Panc1 (cell line): ENCODE measurements at regions not wholly inside any gene's neighbourhood (a gene's known extent, or its start where the extent isn't known, plus 50 kb on each side); places are given as distances from the start of the nearest gene placed in this dataset.

Experiments used
- ATAC-seq: fragments of 200-7000 bp; cut with Tn5 transposase; 2 replicates; pipeline ENCODE4 v1.9.1; 2020; ENCODE audit warnings: mild to moderate bottlenecking, moderate library complexity
- BruUV-seq: library from RNA; stranded (reverse); fragments of 400-500 nt; replicated peaks from 2 replicates; lab custom pipeline; 2021; lab: Mats Ljungman, UMichigan
- CTCF ChIA-PET: fragments of 300-600 bp; sonication (Branson Sonifier 250); formaldehyde crosslinking; loops from one replicate; lab custom pipeline; 2022; ENCODE audit warnings: antibody characterized with exemption; lab: Charles Lee
- POLR2A ChIA-PET: fragments of 300-600 bp; sonication (Branson Sonifier 250); formaldehyde crosslinking; loops from one replicate; lab custom pipeline; 2022; ENCODE audit warnings: antibody characterized with exemption; lab: Charles Lee
- DNase-seq: peaks from one replicate; pipeline ENCODE4 v3.0.0-alpha.2; 2010; ENCODE audit warnings: low read depth, low spot score
- H3K27ac ChIP-seq: 2 replicates; pipeline ENCODE4 v1.5.1; 2011; ENCODE audit warnings: mild to moderate bottlenecking, low read length, inconsistent platforms
- H3K27me3 ChIP-seq: fragments of 200-500 bp; sonication (Bioruptor generic); 2 replicates; pipeline ENCODE4 v1.6.0; 2014; ENCODE audit warnings: low read length, inconsistent platforms; ENCODE audit not compliant: control insufficient read depth, insufficient read depth
- H3K36me3 ChIP-seq: fragments of 200-500 bp; sonication (Bioruptor generic); 2 replicates; pipeline ENCODE4 v1.5.1; 2014; ENCODE audit warnings: inconsistent platforms, mild to moderate bottlenecking, low read length, moderate library complexity; ENCODE audit not compliant: control insufficient read depth, insufficient read depth
- H3K4me1 ChIP-seq: 2 replicates; pipeline ENCODE4 v1.5.1; 2011; ENCODE audit warnings: inconsistent platforms, mild to moderate bottlenecking, low read length, moderate library complexity; ENCODE audit not compliant: control insufficient read depth, insufficient read depth
- H3K4me3 ChIP-seq, 2 experiments: 2 replicates each; pipeline ENCODE4 v1.5.1; 2011 to 2012; ENCODE audit warnings: low read depth in 2 of 2, low read length in 2 of 2, mild to moderate bottlenecking in 2 of 2, inconsistent platforms in 1 of 2, moderate library complexity in 1 of 2
- H3K9me3 ChIP-seq: fragments of 200-500 bp; sonication (Bioruptor generic); 2 replicates; pipeline ENCODE4 v1.5.1; 2014; ENCODE audit warnings: low read depth, mild to moderate bottlenecking, inconsistent platforms, low read length, moderate library complexity; ENCODE audit not compliant: control insufficient read depth, insufficient read depth
- POLR2AphosphoS5 ChIP-seq: IDR thresholded peaks from 2 replicates; pipeline ENCODE4 v1.6.1; 2012; ENCODE audit warnings: mild to moderate bottlenecking, low read depth, low read length, moderate library complexity
- SIN3A ChIP-seq: IDR thresholded peaks from 2 replicates; pipeline ENCODE4 v1.6.1; 2012; ENCODE audit warnings: low read depth, mild to moderate bottlenecking, low read length, moderate library complexity, borderline replicate concordance; ENCODE audit not compliant: insufficient read depth
- TCF7L2 ChIP-seq: IDR thresholded peaks from 2 replicates; pipeline ENCODE4 v1.6.1; 2011; ENCODE audit warnings: mild to moderate bottlenecking, low read depth, low read length, inconsistent platforms
- in situ Hi-C: cut with HindIII; loops from 2 replicates; pipeline ENCODE4 v1.10.0; 2016; ENCODE audit warnings: low sequenced_read_pairs, low pct_unique_long_range_greater_than_20kb
- intact Hi-C: fragments of 100-400 bp; cut with micrococcal nuclease; formaldehyde crosslinking; loops from one replicate; pipeline ENCODE4 v1.10.0; 2022; ENCODE audit not compliant: unreplicated experiment
- TF ChIP-seq, protein P1 (sequence below): fragments of 450-650 bp; IDR thresholded peaks from 2 replicates; pipeline ENCODE4 v1.5.1; 2017; ENCODE audit warnings: mild to moderate bottlenecking
- TF ChIP-seq, protein P2 (sequence below), 2 experiments: IDR thresholded peaks; 2 replicates each; pipeline ENCODE4 v1.6.1; 2011 to 2012; ENCODE audit warnings: low read depth in 2 of 2, control low read depth in 1 of 2, low read length in 1 of 2, mild to moderate bottlenecking in 1 of 2, moderate library complexity in 1 of 2; ENCODE audit not compliant: insufficient read depth in 1 of 2

DNA sequence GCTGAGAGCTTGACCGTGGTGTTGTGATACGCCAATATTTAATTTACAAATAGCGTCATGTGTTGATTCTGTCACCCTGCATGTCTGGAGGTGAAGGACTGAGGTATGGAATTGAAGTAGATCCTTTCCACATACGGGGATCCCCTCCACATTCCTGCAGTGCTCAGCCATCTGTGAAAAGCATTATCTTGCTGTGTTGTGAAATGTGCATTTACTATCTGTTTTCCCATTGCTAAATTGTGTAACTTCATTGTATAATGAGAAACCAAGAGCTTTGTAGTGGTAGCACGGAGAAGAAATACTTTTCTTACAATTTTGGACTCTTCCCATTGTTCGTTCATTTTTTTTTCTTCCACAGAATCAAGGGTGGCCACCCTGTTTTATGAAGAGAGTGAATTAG, 577.3 kb upstream of the ZP4 start:
- ChIA-PET POLR2A (no interaction called here), CTCF (no interaction called here)
- no peak overlapping the region for H3K27ac ChIP-seq
- no peaks in the 10 kb centered on the region for H3K27me3 ChIP-seq
- no peaks in the 10 kb centered on the region for H3K9me3 ChIP-seq
- H3K36me3 ChIP-seq: no peaks in the 10 kb centered on the region
- H3K4me1 ChIP-seq: no peaks in the 10 kb centered on the region
- no peak overlapping the region for H3K4me3 ChIP-seq
- TF ChIP-seq POLR2AphosphoS5 (no peak), SIN3A (no peak), TCF7L2 (no peak)
- TF ChIP-seq, protein P1, sequence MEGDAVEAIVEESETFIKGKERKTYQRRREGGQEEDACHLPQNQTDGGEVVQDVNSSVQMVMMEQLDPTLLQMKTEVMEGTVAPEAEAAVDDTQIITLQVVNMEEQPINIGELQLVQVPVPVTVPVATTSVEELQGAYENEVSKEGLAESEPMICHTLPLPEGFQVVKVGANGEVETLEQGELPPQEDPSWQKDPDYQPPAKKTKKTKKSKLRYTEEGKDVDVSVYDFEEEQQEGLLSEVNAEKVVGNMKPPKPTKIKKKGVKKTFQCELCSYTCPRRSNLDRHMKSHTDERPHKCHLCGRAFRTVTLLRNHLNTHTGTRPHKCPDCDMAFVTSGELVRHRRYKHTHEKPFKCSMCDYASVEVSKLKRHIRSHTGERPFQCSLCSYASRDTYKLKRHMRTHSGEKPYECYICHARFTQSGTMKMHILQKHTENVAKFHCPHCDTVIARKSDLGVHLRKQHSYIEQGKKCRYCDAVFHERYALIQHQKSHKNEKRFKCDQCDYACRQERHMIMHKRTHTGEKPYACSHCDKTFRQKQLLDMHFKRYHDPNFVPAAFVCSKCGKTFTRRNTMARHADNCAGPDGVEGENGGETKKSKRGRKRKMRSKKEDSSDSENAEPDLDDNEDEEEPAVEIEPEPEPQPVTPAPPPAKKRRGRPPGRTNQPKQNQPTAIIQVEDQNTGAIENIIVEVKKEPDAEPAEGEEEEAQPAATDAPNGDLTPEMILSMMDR: no peak
- TF ChIP-seq, protein P2, sequence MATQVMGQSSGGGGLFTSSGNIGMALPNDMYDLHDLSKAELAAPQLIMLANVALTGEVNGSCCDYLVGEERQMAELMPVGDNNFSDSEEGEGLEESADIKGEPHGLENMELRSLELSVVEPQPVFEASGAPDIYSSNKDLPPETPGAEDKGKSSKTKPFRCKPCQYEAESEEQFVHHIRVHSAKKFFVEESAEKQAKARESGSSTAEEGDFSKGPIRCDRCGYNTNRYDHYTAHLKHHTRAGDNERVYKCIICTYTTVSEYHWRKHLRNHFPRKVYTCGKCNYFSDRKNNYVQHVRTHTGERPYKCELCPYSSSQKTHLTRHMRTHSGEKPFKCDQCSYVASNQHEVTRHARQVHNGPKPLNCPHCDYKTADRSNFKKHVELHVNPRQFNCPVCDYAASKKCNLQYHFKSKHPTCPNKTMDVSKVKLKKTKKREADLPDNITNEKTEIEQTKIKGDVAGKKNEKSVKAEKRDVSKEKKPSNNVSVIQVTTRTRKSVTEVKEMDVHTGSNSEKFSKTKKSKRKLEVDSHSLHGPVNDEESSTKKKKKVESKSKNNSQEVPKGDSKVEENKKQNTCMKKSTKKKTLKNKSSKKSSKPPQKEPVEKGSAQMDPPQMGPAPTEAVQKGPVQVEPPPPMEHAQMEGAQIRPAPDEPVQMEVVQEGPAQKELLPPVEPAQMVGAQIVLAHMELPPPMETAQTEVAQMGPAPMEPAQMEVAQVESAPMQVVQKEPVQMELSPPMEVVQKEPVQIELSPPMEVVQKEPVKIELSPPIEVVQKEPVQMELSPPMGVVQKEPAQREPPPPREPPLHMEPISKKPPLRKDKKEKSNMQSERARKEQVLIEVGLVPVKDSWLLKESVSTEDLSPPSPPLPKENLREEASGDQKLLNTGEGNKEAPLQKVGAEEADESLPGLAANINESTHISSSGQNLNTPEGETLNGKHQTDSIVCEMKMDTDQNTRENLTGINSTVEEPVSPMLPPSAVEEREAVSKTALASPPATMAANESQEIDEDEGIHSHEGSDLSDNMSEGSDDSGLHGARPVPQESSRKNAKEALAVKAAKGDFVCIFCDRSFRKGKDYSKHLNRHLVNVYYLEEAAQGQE (IDR thresholded peaks at IDR 0.05; ENCODE audit: insufficient read depth in 1 of 2, low read depth in 2 of 2, low read length in 1 of 2): no peak
- DNase-seq (no peak), ATAC-seq (no peak)
- no TSS peak for BruUV-seq
- intact Hi-C loops: no loop called here
- in situ Hi-C loops: no loop called here

DNA sequence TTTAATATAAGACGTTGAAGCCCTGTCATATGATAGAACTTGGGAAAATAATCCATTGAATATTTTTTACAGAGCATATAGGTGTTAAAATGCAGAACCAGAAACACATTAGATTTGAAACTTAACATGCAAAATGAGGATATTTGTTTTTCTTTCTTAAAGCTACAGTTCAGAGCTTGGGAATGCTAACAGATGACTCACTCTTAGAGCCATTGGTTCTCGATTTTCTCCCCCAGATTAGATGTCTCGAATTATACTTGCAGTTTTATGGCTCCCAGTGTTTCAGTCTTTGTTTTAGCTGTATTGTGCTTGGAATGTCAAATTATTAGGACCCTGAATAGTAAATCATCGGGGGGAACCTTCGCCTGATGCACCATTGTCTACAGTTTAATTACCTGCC, 575.7 kb upstream of the ZP4 start:
- in situ Hi-C loops: no loop called here
- ChIA-PET CTCF (no interaction called here), POLR2A (no interaction called here)
- Histone ChIP-seq H3K36me3 (no peaks in the 10 kb centered on the region), H3K4me1 (no peaks in the 10 kb centered on the region), H3K4me3 (no peak overlapping the region), H3K27me3 (no peaks in the 10 kb centered on the region), H3K9me3 (no peaks in the 10 kb centered on the region), H3K27ac (no peak overlapping the region)
- no TSS peak for BruUV-seq
- DNase-seq (no peak), ATAC-seq (no peak)
- TF ChIP-seq TCF7L2 (no peak), SIN3A (no peak), POLR2AphosphoS5 (no peak)
- TF ChIP-seq, protein P1: no peak
- TF ChIP-seq, protein P2 (IDR thresholded peaks at IDR 0.05; ENCODE audit: insufficient read depth in 1 of 2, low read depth in 2 of 2, low read length in 1 of 2): no peak
- intact Hi-C loops: no loop called here
